DOHH2 (cell line): ENCODE measurements at regions not wholly inside any gene's neighbourhood (a gene's known extent, or its start where the extent isn't known, plus 50 kb on each side); places are given as distances from the start of the nearest gene placed in this dataset.

Experiments used
- H3F3A ChIP-seq: fragments of 200-600 bp; sonication (generic), shearing (Covaris generic); 2 replicates; pipeline ENCODE4 v1.6.0; 2016; ENCODE audit warnings: antibody characterized with exemption, mild to moderate bottlenecking; ENCODE audit not compliant: control insufficient read depth, insufficient read depth
- H3K27ac ChIP-seq: fragments of 200-600 bp; sonication (generic); 2 replicates; pipeline ENCODE4 v1.5.1; 2014; ENCODE audit warnings: low read depth, mild to moderate bottlenecking, low read length, moderate library complexity
- H3K27me3 ChIP-seq: fragments of 200-600 bp; sonication (generic); 2 replicates; pipeline ENCODE4 v1.6.1; 2014; ENCODE audit warnings: mild to moderate bottlenecking, low read length, mixed read lengths; ENCODE audit not compliant: control insufficient read depth
- H3K36me3 ChIP-seq: fragments of 200-600 bp; sonication (generic); 2 replicates; pipeline ENCODE4 v1.6.1; 2014; ENCODE audit warnings: mild to moderate bottlenecking, low read length, moderate library complexity, mixed read lengths; ENCODE audit not compliant: control insufficient read depth
- H3K4me1 ChIP-seq: fragments of 200-600 bp; sonication (generic); 2 replicates; pipeline ENCODE4 v1.6.1; 2014; ENCODE audit warnings: mild to moderate bottlenecking, low read length, mixed read lengths; ENCODE audit not compliant: control insufficient read depth
- H3K4me2 ChIP-seq: fragments of 200-600 bp; sonication (generic); 2 replicates; pipeline ENCODE4 v1.6.0; 2014; ENCODE audit warnings: mild to moderate bottlenecking, low read length, moderate library complexity
- H3K4me3 ChIP-seq: fragments of 200-600 bp; sonication (generic); 2 replicates; pipeline ENCODE4 v1.5.1; 2014; ENCODE audit warnings: mild to moderate bottlenecking, low read length, mixed read lengths
- H3K79me2 ChIP-seq: fragments of 200-600 bp; sonication (generic); 2 replicates; pipeline ENCODE4 v1.6.1; 2014; ENCODE audit warnings: mild to moderate bottlenecking, low read length, mixed read lengths; ENCODE audit not compliant: control insufficient read depth
- H3K9me2 ChIP-seq: fragments of 200-600 bp; sonication (generic); replicated peaks from 2 replicates; pipeline ENCODE4 v1.6.1; 2014; ENCODE audit warnings: mild to moderate bottlenecking, low read length, mixed read lengths; ENCODE audit not compliant: control insufficient read depth
- H3K9me3 ChIP-seq: fragments of 200-600 bp; sonication (generic); 2 replicates; pipeline ENCODE4 v1.6.1; 2014; ENCODE audit warnings: antibody characterized with exemption, low read length, mixed read lengths; ENCODE audit not compliant: control insufficient read depth, insufficient read depth
- H4K20me1 ChIP-seq: fragments of 200-600 bp; sonication (generic); 2 replicates; pipeline ENCODE4 v1.6.0; 2014; ENCODE audit warnings: low read depth, mild to moderate bottlenecking, antibody characterized with exemption, low read length, moderate library complexity; ENCODE audit not compliant: control insufficient read depth, insufficient read depth
- EZH2phosphoT487 ChIP-seq: fragments of 200-600 bp; sonication (generic); IDR thresholded peaks from 2 replicates; pipeline ENCODE4 v1.6.1; 2017; ENCODE audit warnings: borderline replicate concordance, mild to moderate bottlenecking, antibody characterized with exemption, low read length, moderate library complexity, mixed read lengths
- TF ChIP-seq, protein P1 (sequence below): fragments of 200-600 bp; sonication (generic); IDR thresholded peaks from one replicate; pipeline ENCODE4 v1.5.1; 2014; ENCODE audit warnings: antibody characterized with exemption, mild to moderate bottlenecking, low read depth, low read length; ENCODE audit not compliant: poor library complexity, severe bottlenecking

DNA sequence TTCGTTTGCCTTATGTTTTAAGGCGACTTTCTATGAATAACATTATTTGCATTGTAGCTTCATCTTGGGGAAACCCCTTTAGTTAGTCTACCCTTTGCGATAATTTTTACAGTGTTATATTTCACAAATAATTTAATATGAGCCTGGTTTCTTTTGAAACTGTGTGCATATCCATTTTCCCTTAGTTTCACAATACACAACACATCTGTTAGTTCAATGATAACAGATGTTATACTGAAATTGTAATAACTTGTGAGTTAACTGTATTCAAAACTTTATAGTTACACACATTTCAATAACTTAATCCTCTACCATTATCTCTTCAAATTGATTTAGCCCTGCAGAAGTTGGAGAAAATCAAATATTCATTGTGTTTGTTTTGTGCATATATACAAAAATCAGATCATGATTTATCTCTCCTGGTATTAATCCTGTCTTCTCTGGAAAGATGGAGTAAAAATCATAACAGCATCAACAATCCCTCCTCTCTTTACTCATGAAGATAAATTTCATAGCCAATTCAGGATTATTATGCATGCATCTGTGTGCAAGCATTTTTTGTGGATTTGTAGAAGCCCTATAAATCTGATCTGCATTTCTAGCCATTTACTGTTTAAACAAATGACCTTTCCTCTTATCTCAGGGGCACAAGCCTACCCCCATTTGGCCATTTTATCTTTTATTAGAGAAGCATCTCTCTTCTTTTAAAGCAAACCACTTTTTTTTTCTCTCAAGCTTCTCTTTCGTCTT lies 304.0 kb downstream of the VPS13C start:
- TF ChIP-seq, protein P1, sequence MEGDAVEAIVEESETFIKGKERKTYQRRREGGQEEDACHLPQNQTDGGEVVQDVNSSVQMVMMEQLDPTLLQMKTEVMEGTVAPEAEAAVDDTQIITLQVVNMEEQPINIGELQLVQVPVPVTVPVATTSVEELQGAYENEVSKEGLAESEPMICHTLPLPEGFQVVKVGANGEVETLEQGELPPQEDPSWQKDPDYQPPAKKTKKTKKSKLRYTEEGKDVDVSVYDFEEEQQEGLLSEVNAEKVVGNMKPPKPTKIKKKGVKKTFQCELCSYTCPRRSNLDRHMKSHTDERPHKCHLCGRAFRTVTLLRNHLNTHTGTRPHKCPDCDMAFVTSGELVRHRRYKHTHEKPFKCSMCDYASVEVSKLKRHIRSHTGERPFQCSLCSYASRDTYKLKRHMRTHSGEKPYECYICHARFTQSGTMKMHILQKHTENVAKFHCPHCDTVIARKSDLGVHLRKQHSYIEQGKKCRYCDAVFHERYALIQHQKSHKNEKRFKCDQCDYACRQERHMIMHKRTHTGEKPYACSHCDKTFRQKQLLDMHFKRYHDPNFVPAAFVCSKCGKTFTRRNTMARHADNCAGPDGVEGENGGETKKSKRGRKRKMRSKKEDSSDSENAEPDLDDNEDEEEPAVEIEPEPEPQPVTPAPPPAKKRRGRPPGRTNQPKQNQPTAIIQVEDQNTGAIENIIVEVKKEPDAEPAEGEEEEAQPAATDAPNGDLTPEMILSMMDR: no peak
- TF ChIP-seq EZH2phosphoT487: no peak
- Histone ChIP-seq H3K36me3 (no peaks in the 10 kb centered on the region), H3K4me3 (no peak overlapping the region), H3K27me3 (no peaks in the 10 kb centered on the region), H3K79me2 (no peaks in the 10 kb centered on the region), H3K4me2 (no peak overlapping the region), H3K9me3 (no peaks in the 10 kb centered on the region), H4K20me1 (no peaks in the 10 kb centered on the region), H3K27ac (no peak overlapping the region), H3K4me1 (no peaks in the 10 kb centered on the region), H3F3A (no peaks in the 10 kb centered on the region), H3K9me2 (no peaks in the 10 kb centered on the region)

DNA sequence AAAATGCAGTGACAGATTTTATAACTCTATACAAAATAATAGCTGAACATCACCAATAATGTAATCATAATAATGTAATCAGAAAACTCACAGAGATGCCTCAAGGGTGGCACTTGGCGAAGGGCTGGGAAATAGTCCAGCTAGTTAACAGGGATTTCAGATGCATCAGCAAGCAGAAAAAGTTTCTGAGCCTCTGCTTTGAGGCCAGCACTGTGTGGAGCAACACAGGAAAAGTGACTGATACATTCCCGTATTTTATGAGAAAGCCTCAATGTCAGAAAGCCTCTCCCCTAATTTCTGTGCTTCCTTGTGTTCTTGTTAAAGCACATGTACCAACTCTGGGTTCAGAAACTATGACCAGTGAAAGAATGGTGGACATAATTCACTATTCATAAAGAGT lies 304.8 kb downstream of the VPS13C start:
- H3K9me2 ChIP-seq: no peaks in the 10 kb centered on the region
- no peaks in the 10 kb centered on the region for H3K36me3 ChIP-seq
- no peaks in the 10 kb centered on the region for H3K27me3 ChIP-seq
- no peaks in the 10 kb centered on the region for H3K4me1 ChIP-seq
- H3F3A ChIP-seq: no peaks in the 10 kb centered on the region
- no peaks in the 10 kb centered on the region for H3K9me3 ChIP-seq
- H3K27ac ChIP-seq: no peak overlapping the region
- no peaks in the 10 kb centered on the region for H4K20me1 ChIP-seq
- H3K4me2 ChIP-seq: no peak overlapping the region
- H3K79me2 ChIP-seq: no peaks in the 10 kb centered on the region
- TF ChIP-seq, protein P1: no peak
- no peak for TF ChIP-seq EZH2phosphoT487
- H3K4me3 ChIP-seq: no peak overlapping the region

DNA sequence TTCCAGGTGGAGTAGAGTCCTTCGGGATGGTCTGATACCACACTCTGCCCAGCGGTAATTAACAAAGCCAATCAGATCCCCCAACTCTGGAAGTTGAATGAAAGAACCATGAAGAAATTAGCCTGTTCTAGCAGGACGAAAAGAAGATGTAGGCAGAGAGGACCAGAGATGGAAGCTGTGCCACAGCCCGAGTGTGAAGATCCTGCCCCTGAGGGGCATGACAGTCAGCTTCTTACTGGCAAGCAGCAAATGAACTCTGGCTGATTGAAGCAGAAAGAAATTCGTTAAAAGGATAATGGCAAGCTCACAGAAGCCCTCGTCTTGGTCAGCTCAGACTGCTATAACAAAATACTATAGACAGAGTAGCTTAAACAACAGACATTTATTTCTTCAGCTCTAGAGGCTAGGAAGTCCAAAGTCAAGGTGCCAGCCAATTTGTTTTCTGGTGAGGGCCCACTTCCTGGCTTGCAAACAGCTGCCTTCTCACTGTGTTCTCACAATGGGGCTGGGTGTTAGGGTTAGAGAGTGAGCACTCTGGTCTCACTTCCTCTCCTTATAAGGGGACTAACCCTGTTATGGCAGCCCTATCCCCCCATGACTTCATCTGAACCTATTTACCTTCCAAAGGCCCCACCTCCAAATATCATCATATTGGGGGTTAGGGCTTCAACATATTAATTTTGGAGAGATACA lies 307.1 kb downstream of the VPS13C start:
- no peak overlapping the region for H3K4me3 ChIP-seq
- H3K9me2 ChIP-seq: no peaks in the 10 kb centered on the region
- no peaks in the 10 kb centered on the region for H3K9me3 ChIP-seq
- H3K36me3 ChIP-seq: no peaks in the 10 kb centered on the region
- no peaks in the 10 kb centered on the region for H3K27me3 ChIP-seq
- H3K4me1 ChIP-seq: no peaks in the 10 kb centered on the region
- no peak overlapping the region for H3K27ac ChIP-seq
- H3K4me2 ChIP-seq: no peak overlapping the region
- no peaks in the 10 kb centered on the region for H3F3A ChIP-seq
- no peaks in the 10 kb centered on the region for H4K20me1 ChIP-seq
- no peak for TF ChIP-seq EZH2phosphoT487
- TF ChIP-seq, protein P1: no peak
- no peaks in the 10 kb centered on the region for H3K79me2 ChIP-seq
